CD4-positive, CD25-positive, alpha-beta regulatory T cell (primary cell): ENCODE measurements at regions not wholly inside any gene's neighbourhood (a gene's known extent, or its start where the extent isn't known, plus 50 kb on each side); places are given as distances from the start of the nearest gene placed in this dataset.

Source experiments
- ATAC-seq, 2 donors: fragments of 150-1000 bp; cut with Tn5 transposase; one replicate each; pipeline ENCODE4 v1.10.0; 2021; ENCODE audit warnings: low read depth in 2 of 2, moderate number of reproducible peaks in 2 of 2, moderate library complexity in 1 of 2
- DNase-seq, 3 donors: peaks; one replicate each; pipeline versions ENCODE4 v3.0.0 to v3.0.0-alpha.2; 2012 to 2022; ENCODE audit warnings: mixed read lengths in 1 of 3
- H3K27ac ChIP-seq: one replicate; pipeline ENCODE4 v1.7.0; 2013; ENCODE audit warnings: mild to moderate bottlenecking, low read length; ENCODE audit not compliant: insufficient read depth, poor library complexity, severe bottlenecking
- H3K27me3 ChIP-seq: one replicate; pipeline ENCODE4 v1.7.0; 2013; ENCODE audit warnings: low read length; ENCODE audit not compliant: control insufficient read depth, insufficient read depth
- H3K36me3 ChIP-seq: one replicate; pipeline ENCODE4 v1.7.0; 2013; ENCODE audit warnings: mild to moderate bottlenecking, low read length, moderate library complexity; ENCODE audit not compliant: control insufficient read depth, insufficient read depth
- H3K4me1 ChIP-seq: 2 replicates; pipeline ENCODE4 v1.7.0; 2013; ENCODE audit warnings: mild to moderate bottlenecking, low read length; ENCODE audit not compliant: insufficient read depth, control insufficient read depth, poor library complexity, severe bottlenecking
- H3K4me3 ChIP-seq: one replicate; pipeline ENCODE4 v1.7.0; 2013; ENCODE audit warnings: low read depth, mild to moderate bottlenecking, low read length, moderate library complexity
- H3K9me3 ChIP-seq, 2 experiments: 1 replicate in 1 of 2; 2 replicates in 1 of 2; pipeline ENCODE4 v1.7.0; 2013; ENCODE audit warnings: low read length in 2 of 2, mild to moderate bottlenecking in 1 of 2, moderate library complexity in 1 of 2; ENCODE audit not compliant: control insufficient read depth in 2 of 2
- H3K27ac Mint-ChIP-seq, 3 donors: one replicate each; pipeline ENCODE4 v1.8.0; 2020 to 2022; ENCODE audit warnings: mild to moderate bottlenecking in 3 of 3, mixed read lengths in 3 of 3, moderate library complexity in 2 of 3
- H3K27me3 Mint-ChIP-seq: one replicate; pipeline ENCODE4 v1.8.0; 2022; ENCODE audit warnings: mild to moderate bottlenecking, mixed read lengths
- H3K36me3 Mint-ChIP-seq: one replicate; pipeline ENCODE4 v1.8.0; 2020; ENCODE audit warnings: mixed read lengths
- H3K4me1 Mint-ChIP-seq, 4 donors: one replicate each; pipeline ENCODE4 v1.8.0; 2020 to 2022; ENCODE audit warnings: mixed read lengths in 4 of 4, mild to moderate bottlenecking in 1 of 4
- H3K4me3 Mint-ChIP-seq, 4 donors: one replicate each; pipeline ENCODE4 v1.8.0; 2020 to 2022; ENCODE audit warnings: mild to moderate bottlenecking in 4 of 4, mixed read lengths in 4 of 4, moderate library complexity in 3 of 4
- H3K9me3 Mint-ChIP-seq, 7 donors: one replicate each; pipeline ENCODE4 v1.8.0; 2020 to 2022; ENCODE audit warnings: mixed read lengths in 7 of 7, mild to moderate bottlenecking in 3 of 7, moderate library complexity in 2 of 7

- no peaks in the 10 kb centered on the region for H3K36me3 ChIP-seq
- H3K9me3 ChIP-seq: no peaks in the 10 kb centered on the region
- Mint-ChIP-seq H3K27ac (no peak overlapping the region), H3K27me3 (no peaks in the 10 kb centered on the region), H3K4me1 (no peaks in the 10 kb centered on the region), H3K9me3 (peaks cover 0 to 10% (median 5%) of the 10 kb centered on the region in 7 donors), H3K36me3 (no peaks in the 10 kb centered on the region), H3K4me3 (no peak overlapping the region)
- H3K27ac ChIP-seq: no peak overlapping the region
- no peaks in the 10 kb centered on the region for H3K4me1 ChIP-seq
- no peaks in the 10 kb centered on the region for H3K27me3 ChIP-seq
- DNase-seq: no peak
- no peak overlapping the region for H3K4me3 ChIP-seq
- ATAC-seq: no peak
Measured at GRCh38 chr7:41544241-41544640, 158.6 kb downstream of the INHBA start.

DNA sequence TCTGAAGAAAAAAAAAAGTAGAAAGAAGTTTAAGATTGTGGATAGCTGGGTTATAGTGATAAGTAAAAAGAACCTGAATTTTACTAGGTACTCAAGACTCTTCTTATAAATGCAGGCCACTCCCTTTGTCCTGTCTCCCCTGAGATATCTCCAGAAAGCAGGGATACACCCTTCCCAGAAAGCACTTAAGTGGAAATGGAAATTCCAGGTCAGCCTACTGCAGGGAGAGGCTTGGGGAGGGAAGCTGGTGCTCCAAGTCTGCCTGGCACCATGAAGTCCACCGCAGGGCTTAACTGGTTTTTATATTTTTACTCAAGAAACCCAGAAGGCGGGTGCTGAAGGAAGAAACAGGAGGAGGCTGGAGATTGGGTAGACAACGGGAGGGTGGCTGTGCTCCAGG is 162.3 kb downstream of the INHBA start:
- Mint-ChIP-seq H3K4me1 (no peaks in the 10 kb centered on the region), H3K27me3 (no peaks in the 10 kb centered on the region), H3K9me3 (peaks cover 1 to 10% (median 6%) of the 10 kb centered on the region in 7 donors), H3K4me3 (no peak overlapping the region), H3K27ac (peak overlapping the region in 1 of 3 donors; percentile 92), H3K36me3 (no peaks in the 10 kb centered on the region)
- ATAC-seq (no peak), DNase-seq (no peak)
- Histone ChIP-seq H3K4me3 (no peak overlapping the region), H3K27ac (no peak overlapping the region), H3K27me3 (no peaks in the 10 kb centered on the region), H3K36me3 (no peaks in the 10 kb centered on the region), H3K4me1 (no peaks in the 10 kb centered on the region), H3K9me3 (no peaks in the 10 kb centered on the region)

GRCh38 chr7:41538810-41539724 is 163.8 kb downstream of the INHBA start:
- no peaks in the 10 kb centered on the region for H3K27me3 ChIP-seq
- H3K4me1 ChIP-seq: no peaks in the 10 kb centered on the region
- no peaks in the 10 kb centered on the region for H3K36me3 ChIP-seq
- Mint-ChIP-seq H3K36me3 (no peaks in the 10 kb centered on the region), H3K4me1 (no peaks in the 10 kb centered on the region), H3K9me3 (peaks cover 1 to 12% (median 7%) of the 10 kb centered on the region in 7 donors), H3K27ac (no peak overlapping the region), H3K27me3 (no peaks in the 10 kb centered on the region), H3K4me3 (no peak overlapping the region)
- no peaks in the 10 kb centered on the region for H3K9me3 ChIP-seq
- no peak overlapping the region for H3K27ac ChIP-seq
- DNase-seq (no peak), ATAC-seq (no peak)
- no peak overlapping the region for H3K4me3 ChIP-seq

GRCh38 chr7:41536873-41537665 is 165.8 kb downstream of the INHBA start:
- no peak overlapping the region for H3K27ac Mint-ChIP-seq
- Histone ChIP-seq H3K4me1 (no peaks in the 10 kb centered on the region), H3K27me3 (no peaks in the 10 kb centered on the region), H3K9me3 (no peaks in the 10 kb centered on the region), H3K4me3 (no peak overlapping the region), H3K27ac (no peak overlapping the region), H3K36me3 (no peaks in the 10 kb centered on the region)
- H3K27me3 Mint-ChIP-seq: no peaks in the 10 kb centered on the region
- ATAC-seq (no peak), DNase-seq (no peak)
- no peaks in the 10 kb centered on the region for H3K36me3 Mint-ChIP-seq
- H3K4me3 Mint-ChIP-seq: no peak overlapping the region
- H3K9me3 Mint-ChIP-seq: peaks cover 0 to 14% (median 6%) of the 10 kb centered on the region in 7 donors
- H3K4me1 Mint-ChIP-seq: no peaks in the 10 kb centered on the region

DNA sequence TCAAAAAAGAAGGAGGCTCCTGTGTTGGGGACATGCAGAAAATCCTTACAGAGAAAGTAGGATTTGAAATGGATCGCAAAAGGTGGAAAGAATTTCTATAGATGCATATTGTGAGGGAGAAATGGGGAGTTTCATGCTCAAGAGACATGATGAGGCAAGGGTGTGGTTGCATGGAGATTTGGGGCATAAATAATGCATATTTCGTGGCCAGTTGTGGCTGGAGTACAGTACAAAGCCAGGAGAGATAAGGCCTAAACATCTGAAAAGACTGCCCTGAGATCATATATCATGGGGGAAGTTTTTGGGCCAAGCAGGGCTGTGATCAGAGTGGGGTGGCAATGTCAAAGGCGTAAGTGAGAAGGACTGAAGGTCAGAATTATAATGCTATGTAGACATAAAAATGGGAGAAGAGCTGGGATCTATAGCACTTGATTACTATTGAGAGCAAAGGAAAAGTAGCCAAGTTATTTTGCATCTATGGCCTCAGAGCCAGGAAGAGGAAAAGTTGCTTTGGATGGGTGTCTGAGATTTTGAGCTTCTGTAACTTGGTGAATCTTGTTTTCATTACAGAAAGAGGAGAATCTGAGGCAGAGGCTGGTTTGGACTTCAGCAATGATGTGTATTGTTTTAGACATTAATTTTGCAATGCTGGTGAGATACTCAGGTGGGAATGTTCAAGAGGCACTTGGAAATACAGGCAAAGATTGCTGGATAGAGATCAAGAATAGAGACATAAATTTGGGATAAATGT is 166.6 kb downstream of the INHBA start:
- no peak overlapping the region for H3K4me3 ChIP-seq
- H3K27ac Mint-ChIP-seq: no peak overlapping the region
- ATAC-seq (no peak), DNase-seq (no peak)
- no peaks in the 10 kb centered on the region for H3K4me1 ChIP-seq
- no peaks in the 10 kb centered on the region for H3K27me3 ChIP-seq
- H3K4me3 Mint-ChIP-seq: no peak overlapping the region
- peaks cover 0 to 11% (median 2%) of the 10 kb centered on the region in 7 donors for H3K9me3 Mint-ChIP-seq
- H3K27me3 Mint-ChIP-seq: no peaks in the 10 kb centered on the region
- H3K36me3 ChIP-seq: no peaks in the 10 kb centered on the region
- no peaks in the 10 kb centered on the region for H3K36me3 Mint-ChIP-seq
- H3K9me3 ChIP-seq: no peaks in the 10 kb centered on the region
- no peaks in the 10 kb centered on the region for H3K4me1 Mint-ChIP-seq
- no peak overlapping the region for H3K27ac ChIP-seq

DNA sequence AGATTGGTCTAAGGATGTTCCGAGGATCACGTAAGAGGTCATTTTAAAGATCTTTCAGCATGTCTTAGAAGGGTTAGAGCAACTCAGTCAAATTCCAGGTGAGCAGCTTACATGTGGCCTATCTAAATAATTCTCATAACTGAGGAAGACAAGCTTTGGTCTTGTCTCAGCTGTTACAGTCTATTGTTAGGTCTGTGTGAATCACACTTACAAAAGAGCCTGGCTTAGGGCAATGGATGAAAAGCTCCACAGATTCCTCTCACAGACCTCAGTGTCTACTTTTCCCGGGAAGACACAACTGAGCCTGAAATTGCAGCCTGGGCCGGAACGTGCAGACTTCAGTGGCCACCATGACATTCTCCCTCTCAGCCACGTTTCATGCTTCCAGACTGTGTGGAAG is 173.1 kb downstream of the INHBA start:
- ATAC-seq: no peak
- H3K9me3 ChIP-seq: no peaks in the 10 kb centered on the region
- H3K4me3 ChIP-seq: no peak overlapping the region
- H3K36me3 ChIP-seq: no peaks in the 10 kb centered on the region
- H3K27me3 Mint-ChIP-seq: no peaks in the 10 kb centered on the region
- H3K4me1 ChIP-seq: no peaks in the 10 kb centered on the region
- DNase-seq: no peak
- peaks cover 0 to 14% (median 8%) of the 10 kb centered on the region in 7 donors for H3K9me3 Mint-ChIP-seq
- H3K4me1 Mint-ChIP-seq: no peaks in the 10 kb centered on the region
- H3K27me3 ChIP-seq: no peaks in the 10 kb centered on the region
- no peaks in the 10 kb centered on the region for H3K36me3 Mint-ChIP-seq
- no peak overlapping the region for H3K27ac ChIP-seq
- no peak overlapping the region for H3K27ac Mint-ChIP-seq
- H3K4me3 Mint-ChIP-seq: no peak overlapping the region

- Mint-ChIP-seq H3K4me1 (no peaks in the 10 kb centered on the region), H3K4me3 (no peak overlapping the region), H3K27ac (no peak overlapping the region), H3K9me3 (peaks cover 0 to 26% (median 9%) of the 10 kb centered on the region in 7 donors), H3K27me3 (no peaks in the 10 kb centered on the region), H3K36me3 (no peaks in the 10 kb centered on the region)
- Histone ChIP-seq H3K27me3 (no peaks in the 10 kb centered on the region), H3K4me1 (no peaks in the 10 kb centered on the region), H3K9me3 (no peaks in the 10 kb centered on the region), H3K4me3 (no peak overlapping the region), H3K27ac (no peak overlapping the region), H3K36me3 (no peaks in the 10 kb centered on the region)
- no peak for ATAC-seq
- DNase-seq: no peak
Measured at GRCh38 chr7:41524876-41525275, 178.0 kb downstream of the INHBA start.
